Neural cell (in vitro differentiated cells): ENCODE measurements at regions not wholly inside any gene's neighbourhood (a gene's known extent, or its start where the extent isn't known, plus 50 kb on each side); places are given as distances from the start of the nearest gene placed in this dataset.

Experiments
- CTCF ChIP-seq: fragments of 450-650 bp; IDR thresholded peaks from 2 replicates; pipeline ENCODE4 v1.5.1; 2014; ENCODE audit warnings: antibody characterized with exemption, mild to moderate bottlenecking, moderate library complexity; ENCODE audit not compliant: poor library complexity, severe bottlenecking
- EP300 ChIP-seq: fragments of 450-650 bp; conservative IDR thresholded peaks from 2 replicates; pipeline ENCODE4 v1.6.1; 2014; ENCODE audit warnings: antibody characterized with exemption, mild to moderate bottlenecking, moderate library complexity; ENCODE audit not compliant: poor library complexity, severe bottlenecking
- EZH2 ChIP-seq: fragments of 200-600, 300-800 bp; shearing (Covaris generic), sonication (generic); IDR thresholded peaks from 2 replicates; pipeline ENCODE4 v1.6.1; 2014; ENCODE audit warnings: antibody characterized with exemption, low read length, borderline replicate concordance, mild to moderate bottlenecking; ENCODE audit not compliant: insufficient read depth, poor library complexity, severe bottlenecking
- POLR2AphosphoS5 ChIP-seq: IDR thresholded peaks from 2 replicates; pipeline ENCODE4 v1.6.1; 2012
- REST ChIP-seq: IDR thresholded peaks from 2 replicates; pipeline ENCODE4 v1.6.1; 2012; ENCODE audit warnings: borderline replicate concordance
- SMC3 ChIP-seq: fragments of 450-650 bp; conservative IDR thresholded peaks from 2 replicates; pipeline ENCODE4 v1.6.1; 2014; ENCODE audit warnings: antibody characterized with exemption, mild to moderate bottlenecking, moderate library complexity; ENCODE audit not compliant: poor library complexity
- TAF1 ChIP-seq: IDR thresholded peaks from 2 replicates; pipeline ENCODE4 v1.6.1; 2012; ENCODE audit warnings: low read depth

GRCh38 chr7:22604246-22604645 is 104.3 kb upstream of the STEAP1B start:
- TF ChIP-seq CTCF (no peak), POLR2AphosphoS5 (no peak), REST (no peak), EZH2 (no peak), SMC3 (no peak), TAF1 (no peak), EP300 (no peak)
